Endothelial cell of umbilical vein (primary cell): ENCODE measurements at regions not wholly inside any gene's neighbourhood (a gene's known extent, or its start where the extent isn't known, plus 50 kb on each side); places are given as distances from the start of the nearest gene placed in this dataset.
A peak's percentile ranks its signal among the peaks of the same experiment; 100 is the strongest.

ENCODE experiments used
- BruUV-seq: library from RNA; stranded (reverse); fragments of 400-500 nt; replicated peaks from 2 replicates; lab custom pipeline; 2021; lab: Mats Ljungman, UMichigan
- CTCF ChIA-PET: fragments of 300-600, 350-600 bp; sonication (Branson Sonifier 250); formaldehyde crosslinking; loops from one replicate; lab custom pipeline; 2021; ENCODE audit warnings: antibody characterized with exemption, inconsistent platforms; lab: Charles Lee
- POLR2A ChIA-PET: fragments of 300-600, 350-600 bp; sonication (Branson Sonifier 250); formaldehyde crosslinking; loops from one replicate; lab custom pipeline; 2021; ENCODE audit warnings: antibody characterized with exemption, inconsistent platforms; lab: Charles Lee
- DNase-seq: peaks from one replicate; pipeline ENCODE4 v3.0.0-alpha.2; 2011; ENCODE audit warnings: low read depth, low spot score
- FAIRE-seq: peaks from 2 replicates; lab custom pipeline; 2011; peaks lifted over from hg19 to GRCh38; lab: Jason Lieb, UNC
- H2AFZ ChIP-seq: 2 replicates; pipeline ENCODE4 v1.6.0; 2012; ENCODE audit warnings: low read depth, low read length, control low read depth, inconsistent platforms
- H3K27ac ChIP-seq: 2 replicates; pipeline ENCODE4 v1.5.1; 2011; ENCODE audit warnings: low read depth, mild to moderate bottlenecking, control low read depth, low read length, moderate library complexity; ENCODE audit not compliant: insufficient read depth
- H3K27me3 ChIP-seq, 2 experiments: 2 replicates each; pipeline versions ENCODE4 v1.6.0 to v1.6.1; 2011; ENCODE audit warnings: low read length in 2 of 2, mixed read lengths in 1 of 2; ENCODE audit not compliant: control insufficient read depth in 2 of 2, insufficient read depth in 2 of 2
- H3K36me3 ChIP-seq, 2 experiments: 2 replicates in 1 of 2; 3 replicates in 1 of 2; pipeline ENCODE4 v1.5.1; 2011; ENCODE audit warnings: low read length in 2 of 2, mild to moderate bottlenecking in 1 of 2, moderate library complexity in 1 of 2; ENCODE audit not compliant: control insufficient read depth in 2 of 2, insufficient read depth in 2 of 2; ENCODE audit errors: extremely low read depth in 1 of 2
- H3K4me1 ChIP-seq: 3 replicates; pipeline ENCODE4 v1.5.1; 2011; ENCODE audit warnings: mild to moderate bottlenecking, low read length; ENCODE audit not compliant: control insufficient read depth, insufficient read depth; ENCODE audit errors: extremely low read depth
- H3K4me2 ChIP-seq: 2 replicates; pipeline ENCODE4 v1.6.1; 2011; ENCODE audit warnings: low read length, control low read depth, mixed read lengths; ENCODE audit not compliant: insufficient read depth
- H3K4me3 ChIP-seq, 3 experiments: fragments of 200-600 bp in 1 of 3; sonication (generic), shearing (Covaris generic) in 1 of 3; replicated peaks in 1 of 3; 2 replicates each; pipeline ENCODE4 v1.5.1; 2011 to 2016; ENCODE audit warnings: control low read depth in 3 of 3, low read length in 3 of 3, mild to moderate bottlenecking in 2 of 3, inconsistent platforms in 1 of 3, low read depth in 1 of 3, moderate library complexity in 1 of 3; ENCODE audit not compliant: insufficient read depth in 1 of 3
- H3K79me2 ChIP-seq: 2 replicates; pipeline ENCODE4 v1.6.0; 2012; ENCODE audit warnings: low read length, inconsistent platforms; ENCODE audit not compliant: control insufficient read depth, insufficient read depth
- H3K9ac ChIP-seq: replicated peaks from 2 replicates; pipeline ENCODE3; 2011; ENCODE audit warnings: low read length, control low read depth; ENCODE audit not compliant: insufficient read depth; ENCODE audit errors: extremely low read depth
- H3K9me1 ChIP-seq: replicated peaks from 3 replicates; pipeline ENCODE4 v1.6.0; 2011; ENCODE audit warnings: mild to moderate bottlenecking, low read length; ENCODE audit not compliant: control insufficient read depth, insufficient read depth; ENCODE audit errors: extremely low read depth
- H3K9me3 ChIP-seq: replicated peaks from 2 replicates; pipeline ENCODE4 v1.5.1; 2012; ENCODE audit warnings: low read length, inconsistent platforms; ENCODE audit not compliant: control insufficient read depth, insufficient read depth
- H4K20me1 ChIP-seq: replicated peaks from 2 replicates; pipeline ENCODE3; 2011; ENCODE audit warnings: mild to moderate bottlenecking, low read length; ENCODE audit not compliant: control insufficient read depth, insufficient read depth; ENCODE audit errors: extremely low read depth
- EZH2 ChIP-seq: IDR thresholded peaks from 2 replicates; pipeline ENCODE4 v1.6.1; 2012; ENCODE audit warnings: borderline replicate concordance, low read depth, mild to moderate bottlenecking, moderate library complexity, low read length, inconsistent platforms; ENCODE audit not compliant: severe bottlenecking
- FOS ChIP-seq: IDR thresholded peaks from 2 replicates; pipeline ENCODE4 v1.6.1; 2011; ENCODE audit warnings: mild to moderate bottlenecking, low read length, moderate library complexity, borderline replicate concordance; ENCODE audit not compliant: insufficient read depth
- GATA2 ChIP-seq: IDR thresholded peaks from 2 replicates; pipeline ENCODE4 v1.7.0; 2011; ENCODE audit warnings: low read depth, mild to moderate bottlenecking, moderate library complexity, mixed read lengths, low read length; ENCODE audit not compliant: insufficient read length, insufficient read depth
- JUN ChIP-seq: IDR thresholded peaks from 2 replicates; pipeline ENCODE4 v1.6.1; 2011; ENCODE audit warnings: borderline replicate concordance, low read depth; ENCODE audit not compliant: insufficient read length, insufficient read depth
- MYC ChIP-seq: IDR thresholded peaks from one replicate; pipeline ENCODE4 v1.6.1; 2011; ENCODE audit warnings: mild to moderate bottlenecking, low read depth, low read length
- POLR2A ChIP-seq: IDR thresholded peaks from 2 replicates; pipeline ENCODE4 v1.6.1; 2012; ENCODE audit warnings: low read depth, mild to moderate bottlenecking, control low read depth, low read length
- POLR2AphosphoS5 ChIP-seq: IDR thresholded peaks from 2 replicates; pipeline ENCODE4 v1.6.1; 2012; ENCODE audit warnings: low read depth, mild to moderate bottlenecking, control low read depth, low read length, moderate library complexity; ENCODE audit not compliant: insufficient read depth
- dilution Hi-C: fragments of 300-500 bp; cut with MboI; formaldehyde crosslinking; loops from one replicate; pipeline ENCODE4 v1.15.0; 2019; ENCODE audit warnings: low sequenced_read_pairs; ENCODE audit not compliant: extremely low pct_ligation_motif_present
- intact Hi-C: fragments of 100-400 bp; cut with micrococcal nuclease; formaldehyde crosslinking; loops from one replicate; pipeline ENCODE4 v1.10.0; 2022
- TF ChIP-seq, protein P1 (sequence below), 2 donors: IDR thresholded peaks; 1 replicate in 1 of 2; 2 replicates in 1 of 2; pipeline ENCODE4 v1.5.1; 2011; ENCODE audit warnings: low read length in 2 of 2, mild to moderate bottlenecking in 2 of 2, moderate library complexity in 2 of 2, control low read depth in 1 of 2, inconsistent platforms in 1 of 2, low read depth in 1 of 2; ENCODE audit not compliant: insufficient read depth in 1 of 2; ENCODE audit errors: extremely low read depth in 1 of 2
- TF ChIP-seq, protein P2 (sequence below): IDR thresholded peaks from 2 replicates; pipeline ENCODE4 v1.6.1; 2011; ENCODE audit not compliant: insufficient read depth, insufficient read length

DNA sequence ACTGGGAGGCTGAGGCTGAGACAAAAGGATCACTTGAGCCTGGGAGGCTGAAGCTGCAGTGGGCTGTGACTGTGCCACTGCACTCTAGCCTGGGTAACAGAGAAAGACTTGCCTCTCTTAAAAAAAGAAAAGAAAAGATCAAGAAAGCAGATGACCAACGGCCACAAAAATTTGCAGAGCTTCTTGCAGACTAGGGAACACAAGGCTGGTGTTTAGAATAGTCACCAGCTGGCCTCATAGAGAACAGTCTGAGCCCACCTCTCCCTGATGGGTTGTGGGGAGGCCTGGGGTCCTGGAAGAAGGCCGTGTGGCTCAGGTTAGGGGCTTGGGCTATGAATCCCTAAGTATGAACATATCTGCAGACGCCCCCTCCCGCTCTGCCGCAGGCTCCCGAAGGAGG, 73.7 kb upstream of the MED9 start:
- H3K9me1 ChIP-seq: no peaks in the 10 kb centered on the region
- H3K9me3 ChIP-seq: no peaks in the 10 kb centered on the region
- no peak overlapping the region for H3K4me3 ChIP-seq
- peaks cover 24% of the 10 kb centered on the region for H3K4me1 ChIP-seq
- no peak overlapping the region for H3K4me2 ChIP-seq
- FAIRE-seq (no peak), DNase-seq (no peak)
- no peak overlapping the region for H3K27ac ChIP-seq
- dilution Hi-C loops (no loop called here), intact Hi-C loops (loop anchor here (1.0 to 5.0 kb wide), 3 partner anchors 13 to 94 kb away; partner anchors contain the start of gene RASD1)
- H2AFZ ChIP-seq: peak overlapping the region; percentile 18
- H4K20me1 ChIP-seq: no peaks in the 10 kb centered on the region
- BruUV-seq: no TSS peak
- no peak overlapping the region for H3K9ac ChIP-seq
- H3K27me3 ChIP-seq: no peaks in the 10 kb centered on the region
- H3K36me3 ChIP-seq: no peaks in the 10 kb centered on the region
- H3K79me2 ChIP-seq: no peaks in the 10 kb centered on the region
- TF ChIP-seq POLR2AphosphoS5: no peak
- TF ChIP-seq EZH2: no peak
- no peak for TF ChIP-seq MYC
- TF ChIP-seq, protein P1, sequence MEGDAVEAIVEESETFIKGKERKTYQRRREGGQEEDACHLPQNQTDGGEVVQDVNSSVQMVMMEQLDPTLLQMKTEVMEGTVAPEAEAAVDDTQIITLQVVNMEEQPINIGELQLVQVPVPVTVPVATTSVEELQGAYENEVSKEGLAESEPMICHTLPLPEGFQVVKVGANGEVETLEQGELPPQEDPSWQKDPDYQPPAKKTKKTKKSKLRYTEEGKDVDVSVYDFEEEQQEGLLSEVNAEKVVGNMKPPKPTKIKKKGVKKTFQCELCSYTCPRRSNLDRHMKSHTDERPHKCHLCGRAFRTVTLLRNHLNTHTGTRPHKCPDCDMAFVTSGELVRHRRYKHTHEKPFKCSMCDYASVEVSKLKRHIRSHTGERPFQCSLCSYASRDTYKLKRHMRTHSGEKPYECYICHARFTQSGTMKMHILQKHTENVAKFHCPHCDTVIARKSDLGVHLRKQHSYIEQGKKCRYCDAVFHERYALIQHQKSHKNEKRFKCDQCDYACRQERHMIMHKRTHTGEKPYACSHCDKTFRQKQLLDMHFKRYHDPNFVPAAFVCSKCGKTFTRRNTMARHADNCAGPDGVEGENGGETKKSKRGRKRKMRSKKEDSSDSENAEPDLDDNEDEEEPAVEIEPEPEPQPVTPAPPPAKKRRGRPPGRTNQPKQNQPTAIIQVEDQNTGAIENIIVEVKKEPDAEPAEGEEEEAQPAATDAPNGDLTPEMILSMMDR (IDR thresholded peaks at IDR 0.05; ENCODE audit: extremely low read depth in 1 of 2, insufficient read depth in 1 of 2, low read depth in 1 of 2, low read length in 2 of 2): no peak
- no peak for TF ChIP-seq POLR2A
- TF ChIP-seq, protein P2, sequence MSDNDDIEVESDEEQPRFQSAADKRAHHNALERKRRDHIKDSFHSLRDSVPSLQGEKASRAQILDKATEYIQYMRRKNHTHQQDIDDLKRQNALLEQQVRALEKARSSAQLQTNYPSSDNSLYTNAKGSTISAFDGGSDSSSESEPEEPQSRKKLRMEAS: no peak
- no peak for TF ChIP-seq JUN
- no peak for TF ChIP-seq GATA2
- no peak for TF ChIP-seq FOS
- CTCF ChIA-PET: interaction anchor here (1.5 kb wide), 1 partner anchor 14 kb away, joined by 5 read pairs; no protein-coding TSS in a partner anchor
- POLR2A ChIA-PET: no interaction called here
